HEK293T (cell line): ENCODE measurements at regions not wholly inside any gene's neighbourhood (a gene's known extent, or its start where the extent isn't known, plus 50 kb on each side); places are given as distances from the start of the nearest gene placed in this dataset.

Experiments
- ARNT ChIP-seq: fragments of 450-650 bp; IDR thresholded peaks from 2 replicates; pipeline ENCODE4 v1.6.1; 2017; ENCODE audit warnings: mild to moderate bottlenecking
- ELF4 ChIP-seq: fragments of 450-650 bp; IDR thresholded peaks from 2 replicates; pipeline ENCODE4 v1.6.1; 2017; ENCODE audit warnings: antibody characterized with exemption
- FOXA1 ChIP-seq: fragments of 450-650 bp; IDR thresholded peaks from 2 replicates; pipeline ENCODE4 v1.6.1; 2016; ENCODE audit warnings: mild to moderate bottlenecking
- NFRKB ChIP-seq: fragments of 450-650 bp; IDR thresholded peaks from 2 replicates; pipeline ENCODE4 v1.6.1; 2016; ENCODE audit warnings: mild to moderate bottlenecking, moderate library complexity
- SP1 ChIP-seq: fragments of 450-650 bp; IDR thresholded peaks from 2 replicates; pipeline ENCODE4 v1.6.1; 2017

DNA sequence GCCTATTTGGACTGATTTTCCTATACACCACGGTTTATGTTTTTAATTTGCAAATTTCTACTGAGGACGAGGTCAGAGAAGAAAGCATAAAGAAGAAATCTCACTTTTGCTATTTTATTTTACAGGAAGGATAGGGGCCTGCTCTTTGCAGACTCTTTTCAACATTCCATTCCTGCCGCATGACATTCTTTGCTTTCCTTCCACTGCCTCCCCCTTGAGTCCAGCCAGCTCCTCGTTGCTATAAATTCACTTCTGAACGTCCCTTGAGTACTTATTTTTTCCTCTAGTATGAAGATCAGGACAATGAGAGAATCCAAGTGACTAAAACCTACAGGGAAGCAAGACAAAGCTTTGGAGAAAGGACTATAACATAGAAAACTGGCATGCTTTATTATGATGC is 53.4 kb upstream of the PTGFR start:
- TF ChIP-seq ARNT (no peak), NFRKB (no peak), SP1 (no peak), ELF4 (no peak), FOXA1 (no peak)
